LNCaP clone FGC (cell line): ENCODE measurements at regions not wholly inside any gene's neighbourhood (a gene's known extent, or its start where the extent isn't known, plus 50 kb on each side); places are given as distances from the start of the nearest gene placed in this dataset.

Source experiments
- DNase-seq: peaks from one replicate; pipeline ENCODE4 v3.0.0-alpha.2; 2011; ENCODE audit warnings: low read depth
- H3K4me3 ChIP-seq: 2 replicates; pipeline ENCODE4 v1.5.1; 2011; ENCODE audit warnings: mild to moderate bottlenecking, low read depth, low read length, control low read depth
- CTCF ChIP-seq: IDR thresholded peaks from 2 replicates; pipeline ENCODE4 v1.5.1; 2012; ENCODE audit warnings: mild to moderate bottlenecking; ENCODE audit not compliant: control insufficient read depth, insufficient read depth; ENCODE audit errors: extremely low read depth

DNA sequence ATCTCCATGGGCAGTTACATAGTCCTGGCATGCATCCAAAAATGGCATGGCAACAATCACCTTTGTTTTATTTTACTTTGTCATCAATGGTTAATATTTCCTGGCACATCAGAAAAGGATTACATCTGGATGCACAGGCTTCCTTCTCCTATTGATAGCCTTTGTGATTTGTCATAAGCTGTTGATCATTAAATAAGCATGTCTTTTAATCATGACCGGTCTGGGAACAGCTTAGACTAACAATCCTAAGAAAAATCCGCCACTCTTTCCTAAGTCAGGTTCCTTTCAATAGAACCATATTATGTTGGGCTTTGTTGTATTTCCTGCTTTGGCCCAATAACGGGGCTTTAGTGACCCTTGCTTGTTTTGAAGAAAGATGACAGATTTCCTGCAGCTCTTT, 330.6 kb downstream of the DUSP10 start:
- DNase-seq = no peak
- no peak overlapping the region for H3K4me3 ChIP-seq
- TF ChIP-seq CTCF = no peak

GRCh38 chr1:221414772-221415539, 326.9 kb downstream of the DUSP10 start:
- H3K4me3 ChIP-seq = no peak overlapping the region
- DNase-seq = no peak
- no peak for TF ChIP-seq CTCF

DNA sequence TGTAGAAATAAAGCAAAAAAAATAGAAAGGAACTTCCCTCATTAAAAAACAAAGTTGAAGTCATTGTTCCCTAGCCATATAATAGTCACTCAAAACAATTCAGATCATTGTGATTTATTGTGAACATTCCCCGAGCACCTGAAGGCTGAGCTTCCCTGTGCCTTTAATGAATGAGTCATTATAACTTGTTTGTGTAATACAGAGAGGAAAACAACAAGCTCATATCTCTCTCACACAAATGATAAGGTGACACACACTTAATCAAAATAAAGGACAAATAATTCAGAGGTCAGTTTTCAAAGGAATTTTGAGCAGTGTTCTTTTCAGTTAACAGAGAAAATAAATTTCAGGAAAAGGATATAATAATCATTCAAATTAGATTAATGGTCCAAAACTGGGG, 326.2 kb downstream of the DUSP10 start:
- DNase-seq = no peak
- H3K4me3 ChIP-seq = no peak overlapping the region
- no peak for TF ChIP-seq CTCF

GRCh38 chr1:221416142-221416541, 325.7 kb downstream of the DUSP10 start:
- no peak for DNase-seq
- no peak for TF ChIP-seq CTCF
- no peak overlapping the region for H3K4me3 ChIP-seq

DNA sequence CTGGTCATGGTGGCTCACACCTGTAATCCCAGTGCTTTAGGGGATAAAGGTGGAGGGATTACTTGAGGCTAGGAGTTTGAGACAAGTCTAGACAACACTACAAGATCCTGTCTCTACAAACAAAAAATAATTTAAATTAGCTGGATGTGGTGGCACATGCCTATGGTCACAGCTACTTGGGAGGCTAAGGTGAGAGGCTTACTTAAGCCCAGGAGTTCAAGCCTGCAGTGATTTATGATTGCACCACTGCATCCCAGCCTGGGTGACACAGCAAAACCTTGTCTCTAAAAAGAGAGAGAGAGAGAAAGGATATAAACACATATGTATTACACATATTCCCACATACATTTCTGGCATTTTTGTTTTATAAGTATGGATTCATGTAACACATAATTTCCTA, 325.2 kb downstream of the DUSP10 start:
- no peak for DNase-seq
- TF ChIP-seq CTCF = no peak
- no peak overlapping the region for H3K4me3 ChIP-seq

DNA sequence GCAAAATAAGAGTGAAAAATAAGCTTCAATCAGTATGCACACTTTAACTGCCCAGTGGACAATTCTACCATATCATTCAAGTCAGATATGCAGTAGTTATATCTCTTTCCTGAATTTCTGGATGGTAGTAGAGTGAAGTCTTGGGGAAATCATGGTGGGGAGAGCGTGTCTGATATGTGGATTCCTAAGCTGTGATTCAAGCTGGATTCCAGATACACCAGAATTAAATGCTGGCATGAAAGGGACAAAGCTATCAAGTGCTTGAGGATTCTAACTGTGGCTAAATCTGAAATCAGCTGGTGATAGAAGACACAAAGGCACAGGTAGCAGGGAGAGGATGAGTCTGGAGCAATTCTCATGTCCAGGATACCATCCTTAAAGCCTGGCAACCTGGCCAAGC, 323.5 kb downstream of the DUSP10 start:
- H3K4me3 ChIP-seq = no peak overlapping the region
- DNase-seq = no peak
- no peak for TF ChIP-seq CTCF

DNA sequence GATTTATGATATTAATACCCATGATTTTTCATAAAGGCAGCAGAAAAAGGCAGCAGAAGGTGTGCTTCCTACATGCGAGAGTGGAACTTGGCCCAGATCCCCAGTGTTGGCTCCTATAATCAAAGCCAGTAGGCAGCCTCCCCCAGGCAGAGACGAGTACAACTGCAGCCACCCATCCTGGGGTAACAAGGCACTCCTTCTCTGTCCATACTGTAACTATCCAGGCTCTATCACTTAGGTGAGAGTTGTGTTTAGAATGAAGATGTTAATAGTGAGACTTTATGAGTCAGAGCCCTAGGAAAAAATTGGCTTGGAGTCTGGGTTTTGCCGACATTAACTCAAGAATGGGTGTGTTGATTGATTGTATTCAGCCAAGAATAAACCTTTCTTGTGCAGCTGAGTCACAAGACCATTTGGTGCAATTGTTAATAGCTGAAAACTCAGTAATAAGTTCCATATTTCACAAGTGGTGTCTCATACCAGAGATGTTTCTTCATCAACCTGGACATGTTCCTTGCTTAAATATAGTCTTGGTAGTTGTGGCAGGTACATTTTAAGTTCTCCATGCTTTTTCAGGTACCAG, 322.3 kb downstream of the DUSP10 start:
- no peak for TF ChIP-seq CTCF
- no peak for DNase-seq

More for the DNA sequence above, 322.3 kb downstream of the DUSP10 start:
- no peak overlapping the region for H3K4me3 ChIP-seq
